ENCODE measurements at regions not wholly inside any gene's neighbourhood (a gene's known extent, or its start where the extent isn't known, plus 50 kb on each side); places are given as distances from the start of the nearest gene placed in this dataset.

GRCh38 chr10:29403208-29403607, 114.3 kb downstream of the LYZL1 start:
- no peak overlapping the region for H3K27ac ChIP-seq (ENCODE audit: low read depth, low read length)
- H3K4me1 ChIP-seq (ENCODE audit: control insufficient read depth, low read depth, low read length), result no peaks in the 10 kb centered on the region
- H2BK15ac ChIP-seq (replicated peaks; ENCODE audit: low read depth), result no peak overlapping the region
- no peak for DNase-seq
- no peak overlapping the region for H3K9ac ChIP-seq (ENCODE audit: low read length)
- H3K27me3 ChIP-seq (ENCODE audit: insufficient read depth, low read length, poor library complexity), result no peaks in the 10 kb centered on the region
- no peak overlapping the region for H3K4ac ChIP-seq (ENCODE audit: low read depth, low read length)
- H3K36me3 ChIP-seq (ENCODE audit: control insufficient read depth, insufficient read depth, low read length), result no peaks in the 10 kb centered on the region
- H3K4me3 ChIP-seq (ENCODE audit: low read length), result no peak overlapping the region
- no peaks in the 10 kb centered on the region for H3K79me2 ChIP-seq (ENCODE audit: control insufficient read depth, insufficient read depth, low read length)
- no peak overlapping the region for H2AK5ac ChIP-seq (ENCODE audit: low read length)
- no peaks in the 10 kb centered on the region for H3K79me1 ChIP-seq (ENCODE audit: low read length)
- H2BK5ac ChIP-seq (ENCODE audit: low read length), result no peak overlapping the region
- H4K5ac ChIP-seq (ENCODE audit: low read length), result no peak overlapping the region
- no peak overlapping the region for H3K4me2 ChIP-seq (ENCODE audit: low read length)
- no peak overlapping the region for H2BK120ac ChIP-seq (ENCODE audit: low read depth, low read length)
- no peak overlapping the region for H3K18ac ChIP-seq (ENCODE audit: low read length)
- H3K56ac ChIP-seq (ENCODE audit: low read length), result no peak overlapping the region
- H3K23ac ChIP-seq (ENCODE audit: low read length), result no peak overlapping the region
- H4K8ac ChIP-seq (ENCODE audit: low read depth, low read length), result no peak overlapping the region

- no peak overlapping the region for H3K4ac ChIP-seq (ENCODE audit: low read depth, low read length)
- H3K4me2 ChIP-seq (ENCODE audit: low read length), result no peak overlapping the region
- no peaks in the 10 kb centered on the region for H3K79me1 ChIP-seq (ENCODE audit: low read length)
- H2BK5ac ChIP-seq (ENCODE audit: low read length), result no peak overlapping the region
- no peak overlapping the region for H2BK120ac ChIP-seq (ENCODE audit: low read depth, low read length)
- no peaks in the 10 kb centered on the region for H3K79me2 ChIP-seq (ENCODE audit: control insufficient read depth, insufficient read depth, low read length)
- no peak overlapping the region for H2AK5ac ChIP-seq (ENCODE audit: low read length)
- no peaks in the 10 kb centered on the region for H3K4me1 ChIP-seq (ENCODE audit: control insufficient read depth, low read depth, low read length)
- H3K18ac ChIP-seq (ENCODE audit: low read length), result no peak overlapping the region
- H4K8ac ChIP-seq (ENCODE audit: low read depth, low read length), result no peak overlapping the region
- H3K27me3 ChIP-seq (ENCODE audit: insufficient read depth, low read length, poor library complexity), result no peaks in the 10 kb centered on the region
- DNase-seq, result peak; percentile 60
- H4K5ac ChIP-seq (ENCODE audit: low read length), result no peak overlapping the region
- H3K27ac ChIP-seq (ENCODE audit: low read depth, low read length), result no peak overlapping the region
- no peaks in the 10 kb centered on the region for H3K36me3 ChIP-seq (ENCODE audit: control insufficient read depth, insufficient read depth, low read length)
- no peak overlapping the region for H3K23ac ChIP-seq (ENCODE audit: low read length)
- H3K56ac ChIP-seq (ENCODE audit: low read length), result no peak overlapping the region
- no peak overlapping the region for H2BK15ac ChIP-seq (replicated peaks; ENCODE audit: low read depth)
- no peak overlapping the region for H3K9ac ChIP-seq (ENCODE audit: low read length)
- no CpG with 5 or more reads among the region's 2 CpGs for WGBS (ENCODE audit: extremely low coverage, insufficient coverage, low lambda C conversion rate)
- H3K4me3 ChIP-seq (ENCODE audit: low read length), result no peak overlapping the region
Measured at GRCh38 chr10:29407280-29407858, 118.5 kb downstream of the LYZL1 start.

Measured in mesendoderm (in vitro differentiated cells).